ENCODE measurements at regions not wholly inside any gene's neighbourhood (a gene's known extent, or its start where the extent isn't known, plus 50 kb on each side); places are given as distances from the start of the nearest gene placed in this dataset.

DNA sequence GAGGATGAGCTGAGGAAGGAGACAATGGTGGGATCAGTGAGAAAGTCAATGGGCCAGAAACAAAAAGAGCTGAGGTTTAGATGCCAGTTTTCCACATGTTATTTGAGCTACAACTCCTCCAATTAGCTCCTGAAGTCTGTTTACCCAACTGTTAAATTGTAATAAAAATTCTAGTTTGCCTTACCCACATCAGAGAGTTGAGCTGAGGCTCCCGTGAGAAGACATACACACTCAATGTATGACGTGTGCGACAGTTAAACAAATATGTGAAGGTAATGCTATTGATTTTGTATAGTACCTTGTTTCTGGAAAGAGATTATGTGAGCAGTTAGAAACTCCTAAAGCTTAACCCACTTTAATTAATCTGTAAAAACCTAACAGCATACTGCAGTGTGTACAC is 318.1 kb upstream of the GRM7 start:
- DNase-seq = no peak

GRCh38 chr3:6549296-6549695 is 311.6 kb upstream of the GRM7 start:
- DNase-seq = no peak

GRCh38 chr3:6551165-6551564 is 309.8 kb upstream of the GRM7 start:
- DNase-seq = no peak

GRCh38 chr3:6560259-6560658 is 300.7 kb upstream of the GRM7 start:
- no peak for DNase-seq

- DNase-seq = no peak
Observed at GRCh38 chr3:6567241-6567640, 293.7 kb upstream of the GRM7 start.

DNA sequence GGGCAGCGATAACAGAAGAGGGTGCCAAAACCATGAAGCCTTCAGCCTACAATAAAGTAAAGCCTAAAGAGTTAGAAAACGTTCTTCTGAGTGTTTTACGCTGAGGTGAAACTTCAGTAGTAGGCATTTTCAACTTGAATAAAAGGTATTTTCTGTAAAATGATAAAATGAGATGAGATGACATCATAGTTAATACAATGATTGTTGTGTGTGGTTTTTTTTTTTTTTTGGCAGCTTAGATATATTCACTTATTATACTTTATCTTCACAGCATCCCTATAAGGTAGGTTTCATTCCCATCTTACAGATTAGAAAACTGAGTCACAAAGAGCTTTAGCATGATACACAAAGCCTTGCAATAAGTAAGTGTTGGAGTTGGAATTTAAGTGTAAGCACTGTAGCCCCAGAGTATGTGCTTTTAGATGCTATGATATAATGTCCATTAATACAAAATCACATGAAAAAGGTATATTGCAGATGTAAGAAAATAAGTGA is 291.9 kb upstream of the GRM7 start:
- DNase-seq = no peak

- DNase-seq = no peak
Observed at GRCh38 chr3:6571448-6571847, 289.5 kb upstream of the GRM7 start.

DNA sequence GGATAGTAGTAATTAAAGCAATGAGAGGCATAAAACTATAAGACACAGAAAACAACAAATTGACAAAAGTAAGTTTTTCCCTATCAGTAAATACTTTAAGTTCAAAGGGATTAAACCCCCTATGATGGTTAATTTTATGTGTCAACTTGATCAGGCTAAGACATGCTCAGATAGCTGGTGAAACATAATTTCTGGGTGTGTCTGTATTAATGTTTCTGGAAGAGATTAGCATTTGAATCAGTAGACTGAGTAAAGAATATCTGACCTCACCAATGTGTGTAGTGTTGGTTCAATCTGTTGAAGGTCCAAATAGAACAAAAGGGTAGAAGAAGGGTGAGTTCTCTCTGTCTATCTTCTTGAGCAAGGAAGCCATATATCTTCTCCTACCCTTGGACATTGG is 283.3 kb upstream of the GRM7 start:
- DNase-seq = no peak

GRCh38 chr3:6578526-6578925 is 282.4 kb upstream of the GRM7 start:
- DNase-seq = no peak

- no peak for DNase-seq
Observed at GRCh38 chr3:6580808-6581207, 280.1 kb upstream of the GRM7 start.

DNA sequence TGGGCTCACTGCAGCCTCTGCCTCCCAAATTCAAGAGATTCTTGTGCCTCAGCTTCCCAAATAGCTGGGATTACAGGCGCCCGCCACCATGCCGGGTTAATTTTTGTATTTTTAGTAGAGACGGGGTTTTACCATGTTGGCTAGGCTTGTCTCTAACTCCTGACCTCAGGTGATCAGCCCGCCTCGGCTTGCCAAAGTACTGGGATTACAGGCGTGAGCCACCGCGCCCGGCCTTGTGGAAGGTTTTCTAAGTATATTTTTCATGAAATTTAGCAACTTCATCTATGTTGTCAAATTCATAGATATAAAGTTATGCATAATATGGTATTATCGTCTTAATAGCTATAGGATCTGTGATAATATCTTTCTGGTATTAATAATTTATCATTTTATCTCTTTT is 275.6 kb upstream of the GRM7 start:
- DNase-seq = no peak

- DNase-seq = no peak
Observed at GRCh38 chr3:6600237-6600636, 260.7 kb upstream of the GRM7 start.

- no peak for DNase-seq
Observed at GRCh38 chr3:6601374-6601773, 259.5 kb upstream of the GRM7 start.

DNA sequence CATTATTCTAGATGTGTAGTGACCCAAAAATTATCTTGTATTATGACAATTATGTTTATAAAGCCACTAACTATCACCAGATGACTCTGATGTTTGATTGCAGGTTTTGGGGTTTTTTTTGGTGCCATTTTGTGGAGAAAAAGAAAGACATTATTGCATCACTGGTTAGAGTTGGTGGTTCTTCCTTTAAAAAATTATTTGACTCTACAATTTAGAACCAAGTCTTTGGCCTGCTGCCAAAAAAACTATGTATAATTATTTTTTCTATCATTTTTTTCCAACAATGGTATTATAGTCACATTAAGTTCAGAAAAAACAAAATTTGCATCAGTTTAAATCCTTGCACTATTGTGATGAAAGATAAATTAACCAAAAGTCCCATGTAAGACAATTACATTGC is 258.6 kb upstream of the GRM7 start:
- DNase-seq = no peak

- no peak for DNase-seq
Observed at GRCh38 chr3:6605227-6605626, 255.7 kb upstream of the GRM7 start.

DNA sequence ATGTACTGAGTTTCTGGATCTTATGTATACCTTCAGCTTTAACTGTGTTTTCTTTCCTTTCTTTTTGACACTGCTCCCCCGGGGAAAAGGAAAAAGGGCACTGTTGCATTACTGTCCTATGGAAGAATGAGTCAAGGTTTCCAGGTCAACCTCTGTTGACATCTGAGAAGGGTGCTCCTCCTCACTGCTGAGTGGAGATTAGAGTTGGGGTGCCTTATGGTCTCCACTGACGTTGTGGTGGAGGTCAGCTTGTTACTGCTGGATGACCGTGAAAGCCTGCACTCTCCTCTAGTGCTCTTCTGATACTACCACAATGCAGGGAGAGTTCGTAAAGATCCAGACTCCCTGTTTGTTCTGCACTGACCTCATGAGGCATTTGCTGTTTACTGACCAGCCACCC is 252.1 kb upstream of the GRM7 start:
- no peak for DNase-seq

DNA sequence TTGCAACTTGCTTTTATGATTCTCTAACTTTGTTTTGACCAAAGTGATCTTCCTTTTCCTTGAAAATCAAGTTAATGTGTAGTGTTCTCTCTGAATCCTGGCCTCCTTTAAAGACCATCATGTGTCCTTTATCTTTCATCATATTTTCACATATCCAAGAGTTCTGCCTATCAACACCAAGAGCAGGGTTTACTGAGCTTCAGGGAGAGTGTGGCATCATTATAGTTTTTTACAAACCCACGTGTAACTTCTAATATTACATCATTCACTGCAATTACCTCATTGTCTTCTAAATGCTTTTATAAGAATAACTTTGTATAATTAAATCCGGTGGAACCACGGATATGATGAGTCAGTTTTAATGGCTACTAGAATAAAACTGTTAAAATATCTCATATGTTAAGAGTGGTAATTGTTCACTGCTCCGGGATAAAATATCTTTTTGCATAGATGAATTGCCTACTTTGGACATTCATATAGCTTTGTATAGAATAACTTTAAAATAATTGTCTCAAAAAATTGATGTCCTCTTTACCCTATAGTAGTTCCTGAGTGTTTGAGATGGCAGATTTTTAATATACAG is 248.8 kb upstream of the GRM7 start:
- DNase-seq = no peak

- DNase-seq = no peak
Observed at GRCh38 chr3:6622260-6622659, 238.7 kb upstream of the GRM7 start.

DNA sequence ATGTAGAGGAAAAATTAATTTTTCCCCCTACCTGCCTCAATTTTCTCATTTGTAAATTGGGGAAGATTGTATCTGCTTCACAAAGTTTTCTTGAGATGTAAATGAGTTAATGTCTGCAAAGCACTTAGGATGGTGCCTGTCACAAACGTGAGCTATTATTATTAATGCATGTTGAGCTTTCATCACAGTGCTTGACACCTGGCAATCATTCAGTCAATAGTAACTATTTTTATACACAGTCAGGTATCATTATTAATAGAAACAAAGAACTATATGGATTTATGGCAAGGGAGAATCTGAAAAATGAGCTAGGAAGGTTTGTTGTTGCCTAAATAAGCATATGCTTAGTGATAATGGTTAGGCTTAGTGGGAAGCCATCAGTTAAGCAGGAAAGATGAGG is 238.2 kb upstream of the GRM7 start:
- no peak for DNase-seq

DNA sequence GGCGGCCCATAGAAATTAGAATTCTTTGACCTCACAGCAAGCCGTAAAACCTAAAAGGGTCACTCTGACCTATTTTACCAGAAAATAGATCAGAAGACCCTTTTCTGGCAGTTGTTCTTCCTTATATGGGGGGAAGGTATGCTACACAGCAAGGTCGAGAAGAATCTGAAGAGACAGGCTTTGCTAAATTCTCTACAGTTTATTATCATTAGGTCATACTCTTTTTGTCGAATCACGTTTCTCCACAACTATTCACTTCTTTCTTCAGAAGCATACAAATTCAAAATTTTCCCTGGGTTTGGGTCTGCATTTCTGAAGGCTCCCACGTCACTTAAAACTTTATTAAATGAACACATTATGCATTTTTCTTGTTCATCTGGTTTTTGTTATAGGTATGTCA is 229.5 kb upstream of the GRM7 start:
- no peak for DNase-seq

DNA sequence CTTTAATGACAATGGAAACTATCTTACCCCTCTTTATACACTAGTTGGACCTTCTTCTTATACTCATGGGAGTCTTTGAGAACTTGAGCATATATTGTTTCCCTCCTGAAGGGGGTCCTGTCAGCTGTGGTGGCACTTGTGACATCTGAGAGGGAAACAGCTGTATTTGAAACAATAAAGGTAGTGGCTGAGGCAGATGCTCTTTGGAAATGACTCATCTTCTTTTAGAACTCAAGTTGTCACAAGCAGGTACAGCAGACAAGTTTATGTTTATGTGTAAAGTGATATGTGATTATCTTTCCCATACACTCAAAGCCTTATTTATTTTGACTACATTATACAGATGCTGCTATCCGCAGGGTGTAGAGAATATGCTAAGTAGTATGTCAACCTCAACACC is 220.0 kb upstream of the GRM7 start:
- DNase-seq = no peak

- no peak for DNase-seq
Observed at GRCh38 chr3:6644070-6644929, 216.6 kb upstream of the GRM7 start.

GRCh38 chr3:6654670-6655069 is 206.2 kb upstream of the GRM7 start:
- no peak for DNase-seq

GRCh38 chr3:6655275-6655674 is 205.6 kb upstream of the GRM7 start:
- no peak for DNase-seq

DNA sequence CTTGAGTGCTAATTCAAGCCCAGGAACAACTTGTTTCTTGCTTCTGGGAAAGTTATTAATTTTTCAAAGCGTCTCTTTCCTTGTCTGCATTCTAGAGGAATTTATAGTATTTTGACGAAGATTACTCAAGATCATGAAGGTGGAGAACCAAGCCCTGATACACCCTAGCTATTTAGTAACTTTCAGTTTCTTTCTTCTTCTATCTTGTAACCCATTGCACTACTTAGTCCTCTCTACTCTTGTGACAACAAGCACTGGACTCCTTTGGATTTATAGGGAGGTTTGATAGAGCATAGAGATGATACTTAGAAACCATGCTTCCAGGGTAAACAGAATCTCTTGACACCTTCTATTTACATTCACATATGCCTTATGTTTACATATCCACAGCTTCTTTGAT is 203.3 kb upstream of the GRM7 start:
- DNase-seq = no peak

All from stimulated activated CD4-positive, alpha-beta T cell treated with anti-CD3 and anti-CD28 coated beads, Interleukin-1b, Interleukin-23, amount 100 ng/mL, for 48 hours (primary cell).